ENCODE measurements at regions not wholly inside any gene's neighbourhood (a gene's known extent, or its start where the extent isn't known, plus 50 kb on each side); places are given as distances from the start of the nearest gene placed in this dataset.

DNA sequence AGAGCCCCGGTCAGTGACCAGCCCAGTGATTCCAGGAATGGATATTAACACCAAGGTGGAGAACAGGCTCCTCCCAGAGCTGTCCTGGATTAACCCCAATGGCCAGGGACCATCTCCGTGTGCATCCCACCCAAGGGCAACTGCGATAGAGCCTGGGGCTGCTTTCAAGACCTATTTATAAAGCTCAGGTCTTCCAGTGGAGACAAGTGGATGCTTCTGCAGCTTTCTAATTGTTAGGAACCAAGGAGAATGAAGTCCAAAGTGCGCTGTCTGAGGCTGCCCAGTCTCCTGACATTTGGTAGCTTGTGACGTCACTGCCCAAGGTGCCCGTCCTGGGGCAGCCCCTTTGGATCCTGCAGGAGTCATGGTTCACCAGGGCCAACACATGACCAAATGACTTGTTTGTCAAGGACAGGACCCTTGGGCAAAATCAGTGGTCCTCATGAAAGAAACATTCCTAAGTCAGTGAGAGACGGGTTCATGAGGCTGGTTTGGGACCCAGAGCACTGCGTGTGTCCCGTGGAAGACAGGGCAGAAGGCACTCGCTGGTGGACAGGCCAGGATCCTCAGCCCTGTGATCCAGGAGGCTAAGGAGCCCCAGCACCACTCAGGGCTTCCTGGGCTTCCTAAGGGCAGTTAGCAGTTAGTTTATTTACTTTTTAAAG lies 174.9 kb downstream of the ANKRD60 start:
- Histone ChIP-seq H3K9me3 (ENCODE audit: control insufficient read depth, low read depth, low read length) (no peaks in the 10 kb centered on the region), H2BK120ac (ENCODE audit: low read depth, low read length, poor library complexity, severe bottlenecking) (no peak overlapping the region), H3K23ac (ENCODE audit: insufficient read length, low read depth, low read length) (no peak overlapping the region), H3K23me2 (ENCODE audit: insufficient read length, low read depth, low read length, poor library complexity, severe bottlenecking) (no peaks in the 10 kb centered on the region), H3K18ac (ENCODE audit: insufficient read length, low read depth, low read length) (no peak overlapping the region), H2AFZ (ENCODE audit: low read length) (no peak overlapping the region), H3T11ph (ENCODE audit: low read length) (no peak overlapping the region), H3K4me2 (ENCODE audit: insufficient read depth, insufficient read length, low read length) (no peak overlapping the region), H4K20me1 (ENCODE audit: control insufficient read depth, insufficient read depth, insufficient read length) (no peaks in the 10 kb centered on the region), H4K8ac (replicated peaks; ENCODE audit: insufficient read length, low read depth, low read length) (no peak overlapping the region), H2BK15ac (ENCODE audit: low read depth, low read length) (no peak overlapping the region), H3K27ac (ENCODE audit: insufficient read length, low read depth, low read length) (no peak overlapping the region), H3K79me2 (ENCODE audit: insufficient read depth, low read length) (no peaks in the 10 kb centered on the region), H2BK12ac (ENCODE audit: insufficient read length, low read depth, low read length) (no peak overlapping the region), H2AK5ac (ENCODE audit: insufficient read length, low read length) (no peak overlapping the region), H3K56ac (ENCODE audit: insufficient read length, low read depth, low read length) (no peak overlapping the region), H3K4ac (ENCODE audit: low read depth, low read length) (no peak overlapping the region), H3K14ac (ENCODE audit: insufficient read depth, low read length) (no peak overlapping the region), H4K91ac (ENCODE audit: insufficient read length, low read depth, low read length) (no peak overlapping the region), H3K9ac (ENCODE audit: extremely low read depth, insufficient read length, low read length) (no peak overlapping the region), H3K79me1 (ENCODE audit: insufficient read depth, low read depth, low read length, poor library complexity, severe bottlenecking) (no peaks in the 10 kb centered on the region), H3K4me1 (ENCODE audit: insufficient read depth, low read length) (no peaks in the 10 kb centered on the region), H2BK5ac (ENCODE audit: insufficient read length, low read length) (no peak overlapping the region), H2BK20ac (ENCODE audit: low read depth, low read length, poor library complexity, severe bottlenecking) (no peak overlapping the region), H3K27me3 (ENCODE audit: insufficient read depth, low read length) (no peaks in the 10 kb centered on the region), H4K5ac (ENCODE audit: insufficient read length, low read depth, low read length) (no peak overlapping the region)
- DNase-seq: no peak
- no peak for TF ChIP-seq CTCF (conservative IDR thresholded peaks at IDR 0.05)
- WGBS (ENCODE audit: extremely low coverage, insufficient read length, low lambda C conversion rate): no CpG with 5 or more reads among the region's 10 CpGs
- Mint-ChIP-seq H3K4me1 (peaks cover 33% of the 10 kb centered on the region in 2 experiments), H3K27ac (peak overlapping the region in 1 of 3 experiments; percentile 39; a peak in 1 of 7 replicates), H3K9me3 (peaks cover 11% of the 10 kb centered on the region in 2 experiments; a peak in 4 of 5 replicates), H3K36me3 (ENCODE audit: insufficient read depth in 1 of 3, low read depth in 3 of 3) (peaks cover 0 to 5% (median 0%) of the 10 kb centered on the region in 3 experiments; a peak in 4 of 7 replicates), H3K27me3 (ENCODE audit: low read depth) (peaks cover 2% of the 10 kb centered on the region; the same call in 1 of the 2 replicates), H3K4me3 (no peak overlapping the region)
